ENCODE measurements at regions not wholly inside any gene's neighbourhood (a gene's known extent, or its start where the extent isn't known, plus 50 kb on each side); places are given as distances from the start of the nearest gene placed in this dataset.

- DNase-seq (ENCODE audit: extremely low read depth, low read depth): no peak
- no peak overlapping the region for H3K4me3 ChIP-seq (replicated peaks; ENCODE audit: low read depth, low read length)
- TF ChIP-seq CTCF (IDR thresholded peaks at IDR 0.05; ENCODE audit: low read depth, low read length, missing control alignments): no peak
Measured at GRCh38 chr3:67723863-67724262, 69.5 kb upstream of the SUCLG2 start.

GRCh38 chr3:67719333-67719732 is 64.9 kb upstream of the SUCLG2 start:
- no peak for TF ChIP-seq CTCF (IDR thresholded peaks at IDR 0.05; ENCODE audit: low read depth, low read length, missing control alignments)
- no peak for DNase-seq (ENCODE audit: extremely low read depth, low read depth)
- no peak overlapping the region for H3K4me3 ChIP-seq (replicated peaks; ENCODE audit: low read depth, low read length)

GRCh38 chr3:67715971-67716370 is 61.6 kb upstream of the SUCLG2 start:
- TF ChIP-seq CTCF (IDR thresholded peaks at IDR 0.05; ENCODE audit: low read depth, low read length, missing control alignments): no peak
- H3K4me3 ChIP-seq (replicated peaks; ENCODE audit: low read depth, low read length): no peak overlapping the region
- DNase-seq (ENCODE audit: extremely low read depth, low read depth): no peak

DNA sequence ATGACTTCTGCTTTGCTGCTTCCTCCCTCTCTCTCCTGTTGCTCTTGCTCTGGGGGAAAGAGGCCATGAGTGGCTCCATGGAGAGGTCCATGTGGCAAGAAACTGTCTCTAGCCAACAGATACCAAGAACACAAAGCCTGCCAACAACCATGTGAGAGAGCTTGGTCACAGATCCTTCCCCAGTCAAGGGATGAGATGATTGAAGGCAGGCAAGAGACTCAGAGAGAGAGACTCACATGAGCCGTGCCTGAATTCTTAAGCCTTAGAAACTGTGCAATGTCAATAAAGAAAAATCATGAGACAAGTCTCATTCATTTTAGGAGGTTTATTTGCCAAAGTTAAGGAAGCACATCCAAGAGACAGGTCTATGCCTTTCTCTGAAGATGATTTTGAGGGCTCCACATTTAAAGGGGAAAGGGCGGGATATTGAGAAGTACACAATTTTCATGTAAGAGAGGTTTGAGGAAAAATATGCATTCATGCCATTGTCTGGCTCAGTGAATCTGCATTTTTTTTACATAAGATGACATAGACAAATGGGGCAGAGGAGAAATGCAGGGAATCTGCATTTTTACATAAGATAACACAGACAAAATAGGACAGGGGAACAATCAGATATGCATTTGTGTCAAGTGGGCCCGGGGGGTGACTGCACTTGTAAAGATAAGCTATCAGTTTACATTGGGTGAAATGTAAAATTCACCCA is 59.5 kb upstream of the SUCLG2 start:
- no peak for DNase-seq (ENCODE audit: extremely low read depth, low read depth)
- no peak overlapping the region for H3K4me3 ChIP-seq (replicated peaks; ENCODE audit: low read depth, low read length)

GRCh38 chr3:67712259-67712658 is 57.8 kb upstream of the SUCLG2 start:
- DNase-seq (ENCODE audit: extremely low read depth, low read depth): no peak
- no peak for TF ChIP-seq CTCF (IDR thresholded peaks at IDR 0.05; ENCODE audit: low read depth, low read length, missing control alignments)
- no peak overlapping the region for H3K4me3 ChIP-seq (replicated peaks; ENCODE audit: low read depth, low read length)

More for the DNA sequence above, 59.5 kb upstream of the SUCLG2 start:
- TF ChIP-seq CTCF (IDR thresholded peaks at IDR 0.05; ENCODE audit: low read depth, low read length, missing control alignments): no peak

- H3K4me3 ChIP-seq (replicated peaks; ENCODE audit: low read depth, low read length): no peak overlapping the region
- no peak for DNase-seq (ENCODE audit: extremely low read depth, low read depth)
Measured at GRCh38 chr3:67710396-67710795, 56.0 kb upstream of the SUCLG2 start.

More at GRCh38 chr3:67710396-67710795, 56.0 kb upstream of the SUCLG2 start:
- no peak for TF ChIP-seq CTCF (IDR thresholded peaks at IDR 0.05; ENCODE audit: low read depth, low read length, missing control alignments)

Measured in HFF-Myc (cell line).